SU-DHL-6 (cell line): ENCODE measurements at regions not wholly inside any gene's neighbourhood (a gene's known extent, or its start where the extent isn't known, plus 50 kb on each side); places are given as distances from the start of the nearest gene placed in this dataset.
"Not testable (repeated sequence)": the region's sequence is repeated elsewhere in the genome, so short reads cannot be mapped to it uniquely, and the experiment has no call there.

Experiments
- H2AFZ ChIP-seq: fragments of 200-600 bp; sonication (generic); 2 replicates; pipeline ENCODE4 v1.6.1; 2014; ENCODE audit warnings: low read depth, mild to moderate bottlenecking, moderate library complexity, mixed read lengths, antibody characterized with exemption, low read length; ENCODE audit not compliant: severe bottlenecking
- H3F3A ChIP-seq: fragments of 200-600 bp; shearing (Covaris generic); 2 replicates; pipeline ENCODE4 v1.6.0; 2016; ENCODE audit warnings: antibody characterized with exemption, mild to moderate bottlenecking; ENCODE audit not compliant: insufficient read depth
- H3K27ac ChIP-seq: fragments of 200-600 bp; sonication (generic); 2 replicates; pipeline ENCODE4 v1.5.1; 2016; ENCODE audit warnings: low read depth, mild to moderate bottlenecking, low read length, moderate library complexity, mixed read lengths
- H3K27me3 ChIP-seq: fragments of 200-600 bp; sonication (generic), shearing (Covaris generic); 2 replicates; pipeline ENCODE4 v1.6.0; 2014; ENCODE audit warnings: mild to moderate bottlenecking, low read length
- H3K36me3 ChIP-seq: fragments of 200-600 bp; sonication (generic); 2 replicates; pipeline ENCODE4 v1.6.1; 2014; ENCODE audit warnings: mild to moderate bottlenecking, low read length, mixed read lengths
- H3K4me2 ChIP-seq: fragments of 300-600, 200-600 bp; shearing (Covaris generic), sonication (generic); 2 replicates; pipeline ENCODE4 v1.6.0; 2014; ENCODE audit warnings: low read length, low read depth, mild to moderate bottlenecking; ENCODE audit not compliant: poor library complexity, severe bottlenecking
- H3K4me3 ChIP-seq: fragments of 200-600 bp; sonication (generic); 2 replicates; pipeline ENCODE4 v1.5.1; 2014; ENCODE audit warnings: antibody characterized with exemption, low read length, mild to moderate bottlenecking, mixed read lengths; ENCODE audit not compliant: insufficient read depth, poor library complexity, severe bottlenecking
- H3K79me2 ChIP-seq: fragments of 200-600 bp; sonication (generic); 2 replicates; pipeline ENCODE4 v1.6.1; 2014; ENCODE audit warnings: mild to moderate bottlenecking, low read length, moderate library complexity; ENCODE audit not compliant: insufficient read depth
- H3K9ac ChIP-seq: fragments of 200-600 bp; sonication (generic); 2 replicates; pipeline ENCODE4 v1.7.0; 2014; ENCODE audit warnings: mild to moderate bottlenecking, low read length
- H3K9me2 ChIP-seq: fragments of 200-600 bp; sonication (generic); replicated peaks from 2 replicates; pipeline ENCODE4 v1.6.1; 2014; ENCODE audit warnings: low read length; ENCODE audit not compliant: insufficient read depth
- H3K9me3 ChIP-seq: fragments of 200-600 bp; sonication (generic); 2 replicates; pipeline ENCODE4 v1.6.1; 2014; ENCODE audit warnings: low read length, mixed read lengths; ENCODE audit not compliant: insufficient read depth
- H4K20me1 ChIP-seq: fragments of 200-600 bp; sonication (generic); 2 replicates; pipeline ENCODE4 v1.6.1; 2014; ENCODE audit warnings: low read depth, mild to moderate bottlenecking, antibody characterized with exemption, low read length, moderate library complexity, mixed read lengths
- CTCF ChIP-seq: fragments of 200-600 bp; sonication (generic); IDR thresholded peaks from one replicate; pipeline ENCODE4 v1.5.1; 2017; ENCODE audit warnings: antibody characterized with exemption, mild to moderate bottlenecking, low read length, moderate library complexity; ENCODE audit not compliant: insufficient read depth, poor library complexity, severe bottlenecking
- EZH2phosphoT487 ChIP-seq: fragments of 200-600 bp; sonication (generic), shearing (Covaris generic); conservative IDR thresholded peaks from 2 replicates; pipeline ENCODE4 v1.6.1; 2018; ENCODE audit warnings: mild to moderate bottlenecking, antibody characterized with exemption, low read length, moderate library complexity, mixed read lengths

- no peaks in the 10 kb centered on the region for H3K36me3 ChIP-seq
- H3K9me2 ChIP-seq = no peaks in the 10 kb centered on the region
- H3K4me2 ChIP-seq = no peak overlapping the region
- H3K79me2 ChIP-seq = no peaks in the 10 kb centered on the region
- no peak overlapping the region for H3K27ac ChIP-seq
- no peaks in the 10 kb centered on the region for H3F3A ChIP-seq
- no peaks in the 10 kb centered on the region for H3K9me3 ChIP-seq
- no peaks in the 10 kb centered on the region for H4K20me1 ChIP-seq
- H3K27me3 ChIP-seq = no peaks in the 10 kb centered on the region
- no peak overlapping the region for H2AFZ ChIP-seq
- H3K4me3 ChIP-seq = no peak overlapping the region
- no peak overlapping the region for H3K9ac ChIP-seq
- no peak for TF ChIP-seq EZH2phosphoT487
Measured at GRCh38 chr13:60811581-60811980, 414.6 kb downstream of the TDRD3 start.

- H3K27me3 ChIP-seq, H4K20me1 ChIP-seq, H3K27ac ChIP-seq, H3K4me3 ChIP-seq, H3K36me3 ChIP-seq, H3F3A ChIP-seq, H3K9me2 ChIP-seq, H3K9me3 ChIP-seq, H3K9ac ChIP-seq, H3K79me2 ChIP-seq, H2AFZ ChIP-seq, H3K4me2 ChIP-seq: not testable (repeated sequence)
Measured at GRCh38 chr13:60805640-60806039, 408.6 kb downstream of the TDRD3 start.

GRCh38 chr13:60798503-60798902, 401.5 kb downstream of the TDRD3 start:
- Histone ChIP-seq H3K79me2 (no peaks in the 10 kb centered on the region), H3K27ac (no peak overlapping the region), H3F3A (no peaks in the 10 kb centered on the region), H3K9me2 (no peaks in the 10 kb centered on the region), H3K4me2 (no peak overlapping the region), H3K36me3 (no peaks in the 10 kb centered on the region), H3K9ac (no peak overlapping the region), H4K20me1 (no peaks in the 10 kb centered on the region), H3K27me3 (no peaks in the 10 kb centered on the region), H3K9me3 (no peaks in the 10 kb centered on the region), H3K4me3 (no peak overlapping the region), H2AFZ (no peak overlapping the region)
- TF ChIP-seq EZH2phosphoT487 (no peak), CTCF (no peak)

DNA sequence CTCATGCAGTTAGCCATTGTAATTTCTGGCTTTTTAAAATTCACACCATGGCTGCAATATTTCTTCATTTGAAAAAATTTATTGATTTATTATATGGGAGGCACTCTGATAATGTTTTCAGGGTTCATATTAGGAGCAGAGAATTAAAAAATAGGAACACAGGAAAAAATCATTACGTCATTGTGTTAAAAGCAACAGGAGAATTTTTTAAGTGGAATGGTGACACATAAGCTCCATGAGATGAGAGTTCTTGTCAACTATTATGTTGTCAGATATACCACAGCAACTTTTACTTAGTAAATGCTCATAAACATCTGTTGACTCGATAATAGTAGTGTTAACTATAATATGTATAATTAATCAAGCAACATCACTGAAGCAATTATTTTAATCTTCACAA, 400.1 kb downstream of the TDRD3 start:
- H3K79me2 ChIP-seq = no peaks in the 10 kb centered on the region
- H4K20me1 ChIP-seq = no peaks in the 10 kb centered on the region
- H3K9me2 ChIP-seq = no peaks in the 10 kb centered on the region
- H3K4me3 ChIP-seq = no peak overlapping the region
- no peak overlapping the region for H3K4me2 ChIP-seq
- no peaks in the 10 kb centered on the region for H3K36me3 ChIP-seq
- no peaks in the 10 kb centered on the region for H3K27me3 ChIP-seq
- H2AFZ ChIP-seq = no peak overlapping the region
- H3K9me3 ChIP-seq = no peaks in the 10 kb centered on the region
- no peak for TF ChIP-seq EZH2phosphoT487
- TF ChIP-seq CTCF = no peak
- H3K27ac ChIP-seq = no peak overlapping the region
- H3K9ac ChIP-seq = no peak overlapping the region
- no peaks in the 10 kb centered on the region for H3F3A ChIP-seq
